H1 (cell line): ENCODE measurements at regions not wholly inside any gene's neighbourhood (a gene's known extent, or its start where the extent isn't known, plus 50 kb on each side); places are given as distances from the start of the nearest gene placed in this dataset.

Experiments used
- CTCF ChIA-PET: fragments of 300-600 bp; sonication (Branson Sonifier 250); formaldehyde crosslinking; loops from one replicate; lab custom pipeline; 2021; ENCODE audit not compliant: partially characterized antibody; lab: Charles Lee
- POLR2A ChIA-PET: fragments of 300-600 bp; sonication (Branson Sonifier 250); formaldehyde crosslinking; loops from one replicate; lab custom pipeline; 2021; ENCODE audit warnings: inconsistent platforms; ENCODE audit not compliant: partially characterized antibody; lab: Charles Lee
- DNase-seq, 2 experiments: peaks; one replicate each; pipeline versions ENCODE4 v3.0.0 to v3.0.0-alpha.2; 2010 to 2022; ENCODE audit warnings: low spot score in 2 of 2, low read depth in 1 of 2, mixed read lengths in 1 of 2
- FAIRE-seq: peaks from 2 replicates; lab custom pipeline; 2011; peaks lifted over from hg19 to GRCh38; lab: Jason Lieb, UNC
- H2AFZ ChIP-seq: 2 replicates; pipeline ENCODE4 v1.8.1; 2012; ENCODE audit warnings: low read length, inconsistent platforms
- H2AK5ac ChIP-seq: 2 replicates; pipeline ENCODE4 v1.6.1; 2013; ENCODE audit warnings: low read depth, low read length
- H2BK120ac ChIP-seq: replicated peaks from 2 replicates; pipeline ENCODE3; 2013; ENCODE audit warnings: low read depth, low read length, inconsistent platforms
- H2BK12ac ChIP-seq: 2 replicates; pipeline ENCODE4 v1.6.1; 2013; ENCODE audit warnings: low read depth, low read length
- H2BK15ac ChIP-seq: 2 replicates; pipeline ENCODE4 v1.6.1; 2013; ENCODE audit warnings: low read length
- H2BK20ac ChIP-seq: 2 replicates; pipeline ENCODE4 v1.6.1; 2013; ENCODE audit warnings: low read length
- H2BK5ac ChIP-seq: 2 replicates; pipeline ENCODE4 v1.6.1; 2013; ENCODE audit warnings: low read depth, low read length
- H3K14ac ChIP-seq: 2 replicates; pipeline ENCODE4 v1.6.1; 2013; ENCODE audit warnings: inconsistent platforms; ENCODE audit not compliant: insufficient read length
- H3K18ac ChIP-seq: 2 replicates; pipeline ENCODE4 v1.6.1; 2013; ENCODE audit warnings: low read length; ENCODE audit errors: extremely low read depth
- H3K23ac ChIP-seq: 2 replicates; pipeline ENCODE4 v1.6.1; 2013; ENCODE audit warnings: inconsistent platforms; ENCODE audit not compliant: insufficient read length
- H3K23me2 ChIP-seq: 2 replicates; pipeline ENCODE4 v1.6.1; 2013; ENCODE audit warnings: low read depth, low read length
- H3K27ac ChIP-seq: 2 replicates; pipeline ENCODE4 v1.6.1; 2011; ENCODE audit warnings: low read depth, low read length, inconsistent platforms
- H3K27me3 ChIP-seq, 4 experiments: replicated peaks in 1 of 4; 1 replicate in 1 of 4; 2 replicates in 3 of 4; pipeline versions ENCODE4 v1.6.1 to v1.8.1; 2011 to 2013; ENCODE audit warnings: low read length in 3 of 4, mild to moderate bottlenecking in 3 of 4, inconsistent platforms in 2 of 4, mixed read lengths in 2 of 4, moderate library complexity in 1 of 4; ENCODE audit not compliant: control insufficient read depth in 3 of 4, insufficient read depth in 3 of 4; ENCODE audit errors: extremely low read depth in 1 of 4
- H3K36me3 ChIP-seq, 4 experiments: 2 replicates each; pipeline versions ENCODE4 v1.6.1 to v1.8.1; 2011 to 2013; ENCODE audit warnings: mild to moderate bottlenecking in 4 of 4, low read length in 3 of 4, moderate library complexity in 2 of 4, control low read depth in 1 of 4, inconsistent platforms in 1 of 4; ENCODE audit not compliant: insufficient read depth in 4 of 4, control insufficient read depth in 2 of 4
- H3K4ac ChIP-seq: replicated peaks from 2 replicates; pipeline ENCODE3; 2013; ENCODE audit warnings: low read length, low read depth, mixed read lengths, inconsistent platforms; ENCODE audit not compliant: insufficient read length
- H3K4me1 ChIP-seq, 4 experiments: replicated peaks in 1 of 4; 1 replicate in 1 of 4; 2 replicates in 3 of 4; pipeline versions ENCODE4 v1.6.1 to v1.8.1; 2011 to 2013; ENCODE audit warnings: low read length in 3 of 4, inconsistent platforms in 2 of 4, mixed read lengths in 1 of 4; ENCODE audit not compliant: insufficient read depth in 4 of 4, control insufficient read depth in 3 of 4
- H3K4me2 ChIP-seq, 2 experiments: 2 replicates each; pipeline versions ENCODE4 v1.6.1 to v1.8.1; 2011 to 2013; ENCODE audit warnings: low read depth in 2 of 2, low read length in 2 of 2, control low read depth in 1 of 2, inconsistent platforms in 1 of 2, mild to moderate bottlenecking in 1 of 2; ENCODE audit not compliant: insufficient read depth in 1 of 2
- H3K4me3 ChIP-seq, 4 experiments: fragments of 200-600, 300-600 bp in 1 of 4; sonication (generic), shearing (Covaris generic), sonication (Bioruptor Twin) in 1 of 4; 2 replicates each; pipeline versions ENCODE4 v1.5.1 to v1.8.1; 2011 to 2016; ENCODE audit warnings: low read length in 4 of 4, low read depth in 3 of 4, control low read depth in 2 of 4, inconsistent platforms in 2 of 4, mild to moderate bottlenecking in 2 of 4, mixed read lengths in 1 of 4, moderate library complexity in 1 of 4; ENCODE audit not compliant: insufficient read depth in 2 of 4; ENCODE audit errors: extremely low read depth in 1 of 4
- H3K56ac ChIP-seq: replicated peaks from 2 replicates; pipeline ENCODE3; 2013; ENCODE audit warnings: low read depth, mild to moderate bottlenecking, mixed read lengths, low read length, inconsistent platforms; ENCODE audit not compliant: insufficient read length
- H3K79me1 ChIP-seq: 2 replicates; pipeline ENCODE4 v1.6.1; 2013; ENCODE audit warnings: low read depth, low read length, control low read depth
- H3K79me2 ChIP-seq, 2 experiments: 2 replicates each; pipeline versions ENCODE4 v1.6.1 to v1.8.1; 2012 to 2013; ENCODE audit warnings: low read length in 2 of 2, mild to moderate bottlenecking in 2 of 2, inconsistent platforms in 1 of 2; ENCODE audit not compliant: insufficient read depth in 2 of 2, control insufficient read depth in 1 of 2
- H3K9ac ChIP-seq, 4 experiments: replicated peaks in 1 of 4; 1 replicate in 1 of 4; 2 replicates in 3 of 4; pipeline versions ENCODE4 v1.6.1 to v1.8.1; 2011 to 2013; ENCODE audit warnings: low read depth in 3 of 4, low read length in 3 of 4, control low read depth in 2 of 4, mild to moderate bottlenecking in 2 of 4, moderate library complexity in 2 of 4, inconsistent platforms in 1 of 4; ENCODE audit errors: extremely low read depth in 1 of 4
- H3K9me3 ChIP-seq, 2 experiments: 2 replicates each; pipeline versions ENCODE4 v1.6.1 to v1.8.1; 2012 to 2013; ENCODE audit warnings: mild to moderate bottlenecking in 2 of 2, moderate library complexity in 2 of 2, control low read depth in 1 of 2, inconsistent platforms in 1 of 2, low read depth in 1 of 2, low read length in 1 of 2, mixed read lengths in 1 of 2; ENCODE audit not compliant: insufficient read depth in 2 of 2
- H4K20me1 ChIP-seq, 2 experiments: replicated peaks in 1 of 2; 2 replicates each; pipeline versions ENCODE3 to v1.8.1; 2011 to 2013; ENCODE audit warnings: inconsistent platforms in 2 of 2, low read length in 2 of 2, mild to moderate bottlenecking in 1 of 2; ENCODE audit not compliant: insufficient read depth in 2 of 2, control insufficient read depth in 1 of 2
- H4K5ac ChIP-seq: 2 replicates; pipeline ENCODE4 v1.6.1; 2013; ENCODE audit warnings: low read length, low read depth, mixed read lengths, inconsistent platforms; ENCODE audit not compliant: insufficient read length
- H4K8ac ChIP-seq: 2 replicates; pipeline ENCODE4 v1.8.0; 2013; ENCODE audit warnings: mild to moderate bottlenecking, moderate library complexity, low read length, inconsistent platforms; ENCODE audit not compliant: insufficient read depth; ENCODE audit errors: extremely low read depth
- H4K91ac ChIP-seq: replicated peaks from 2 replicates; pipeline ENCODE3; 2013; ENCODE audit warnings: low read length, mixed read lengths, inconsistent platforms; ENCODE audit not compliant: insufficient read length
- BRCA1 ChIP-seq: IDR thresholded peaks from 2 replicates; pipeline ENCODE4 v1.6.1; 2012; ENCODE audit warnings: low read depth, low read length, improper control_type of control experiment
- CBX8 ChIP-seq: fragments of 300-800, 300-1000 bp; sonication (generic); IDR thresholded peaks from 2 replicates; pipeline ENCODE4 v1.7.1; 2016; ENCODE audit warnings: low read depth, low read length, borderline replicate concordance
- CHD1 ChIP-seq: IDR thresholded peaks from 2 replicates; pipeline ENCODE4 v1.6.1; 2012; ENCODE audit warnings: low read depth, low read length, improper control_type of control experiment
- CHD2 ChIP-seq: IDR thresholded peaks from 2 replicates; pipeline ENCODE4 v1.6.1; 2012; ENCODE audit warnings: low read length, improper control_type of control experiment
- EP300 ChIP-seq, 2 experiments: IDR thresholded peaks; 1 replicate in 1 of 2; 2 replicates in 1 of 2; pipeline ENCODE4 v1.6.1; 2011 to 2012; ENCODE audit warnings: low read depth in 2 of 2, low read length in 2 of 2, mild to moderate bottlenecking in 2 of 2, borderline replicate concordance in 1 of 2, inconsistent platforms in 1 of 2, moderate library complexity in 1 of 2
- HDAC2 ChIP-seq, 2 experiments: fragments of 300-600 bp in 1 of 2; sonication (generic) in 1 of 2; IDR thresholded peaks; 2 replicates each; pipeline ENCODE4 v1.6.1; 2011 to 2012; ENCODE audit warnings: low read depth in 2 of 2, low read length in 2 of 2, mild to moderate bottlenecking in 2 of 2, moderate library complexity in 2 of 2, borderline replicate concordance in 1 of 2, inconsistent platforms in 1 of 2
- HDAC6 ChIP-seq: IDR thresholded peaks from one replicate; pipeline ENCODE4 v1.7.1; 2012; ENCODE audit warnings: low read depth, mild to moderate bottlenecking, inconsistent platforms, low read length, moderate library complexity
- POLR2AphosphoS5 ChIP-seq: IDR thresholded peaks from 2 replicates; pipeline ENCODE4 v1.6.1; 2011; ENCODE audit warnings: low read depth, low read length
- POU5F1 ChIP-seq: IDR thresholded peaks from 2 replicates; pipeline ENCODE4 v1.6.1; 2011; ENCODE audit warnings: low read depth, mild to moderate bottlenecking, low read length, moderate library complexity
- RBBP5 ChIP-seq: IDR thresholded peaks from 2 replicates; pipeline ENCODE4 v1.7.1; 2012; ENCODE audit warnings: low read depth, mild to moderate bottlenecking, inconsistent platforms, low read length, moderate library complexity, borderline replicate concordance
- SRF ChIP-seq: IDR thresholded peaks from 2 replicates; pipeline ENCODE4 v1.6.1; 2011; ENCODE audit warnings: mild to moderate bottlenecking, low read depth, low read length, moderate library complexity
- TAF1 ChIP-seq: IDR thresholded peaks from 2 replicates; pipeline ENCODE4 v1.6.1; 2011; ENCODE audit warnings: mild to moderate bottlenecking, low read depth, low read length
- TEAD4 ChIP-seq: IDR thresholded peaks from 2 replicates; pipeline ENCODE4 v1.6.1; 2012; ENCODE audit warnings: low read depth, low read length, inconsistent platforms, mixed read lengths
- WGBS, 2 experiments: shearing (Covaris generic) in 1 of 2; methylation state at CpG; one replicate each; pipeline versions ENCODE4 v1.1.6 to v1.1.7; 2013 to 2015; ENCODE audit warnings: low lambda C conversion rate in 2 of 2, mixed read lengths in 2 of 2, inconsistent platforms in 1 of 2, low coverage in 1 of 2, missing lambda C conversion rate in 1 of 2; ENCODE audit not compliant: insufficient replicate concordance in 2 of 2, insufficient coverage in 1 of 2, insufficient read length in 1 of 2; ENCODE audit errors: extremely low coverage in 1 of 2, missing lambda C conversion rate in 1 of 2; 5-methylcytosine and 5-hydroxymethylcytosine counted together

DNA sequence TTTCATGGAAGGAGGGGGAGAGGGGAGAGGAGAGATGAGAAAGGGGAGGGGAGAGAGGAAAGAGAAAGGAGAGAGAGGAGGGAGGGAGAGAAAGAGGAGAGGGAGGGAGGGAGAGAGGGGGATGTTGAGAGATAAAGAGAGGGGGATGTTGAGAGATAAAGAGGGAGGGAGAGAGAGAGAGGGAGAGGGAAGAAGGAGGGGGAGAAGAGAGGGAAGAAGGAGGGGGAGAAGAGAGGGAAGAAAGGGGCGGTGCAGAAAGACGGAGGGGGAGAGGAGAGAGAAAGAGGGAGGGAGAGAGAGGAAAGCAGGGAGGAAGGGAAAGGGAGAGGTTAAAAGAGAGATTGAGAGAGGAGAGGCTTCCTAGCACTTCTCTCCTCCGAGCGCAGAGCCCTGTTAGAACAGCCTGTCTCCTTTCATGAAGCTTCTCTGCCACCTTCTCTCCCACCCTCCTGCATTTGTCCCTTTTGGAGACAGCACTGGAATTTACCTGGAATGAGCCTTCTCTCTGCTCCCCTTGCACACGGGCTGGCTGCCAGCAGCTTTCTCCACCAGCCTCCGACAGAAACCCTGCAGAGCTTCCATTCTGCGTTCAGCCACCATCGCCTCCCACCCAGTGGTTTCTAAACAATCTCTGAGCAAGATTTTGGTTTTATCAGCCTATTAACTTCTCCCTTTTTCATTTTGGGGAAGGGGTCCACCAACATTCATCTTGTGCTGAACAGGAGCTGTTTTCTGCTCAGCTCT, 74.0 kb upstream of the CARD11 start:
- H3K4ac ChIP-seq = no peak overlapping the region
- H3K4me3 ChIP-seq = no peak overlapping the region
- H2BK12ac ChIP-seq = no peak overlapping the region
- no peaks in the 10 kb centered on the region for H3K36me3 ChIP-seq
- H3K79me1 ChIP-seq = no peaks in the 10 kb centered on the region
- no peaks in the 10 kb centered on the region for H3K27me3 ChIP-seq
- H3K27ac ChIP-seq = no peak overlapping the region
- 59% methylated on average over 8 of the region's 8 CpGs; no CpG with 5 or more reads in 1 of the 2 experiments for WGBS, 2 experiments
- peaks cover 21 to 24% of the 10 kb centered on the region in 2 experiments for H3K9me3 ChIP-seq
- DNase-seq = no peak
- H2BK120ac ChIP-seq = no peak overlapping the region
- no peak for FAIRE-seq
- H2BK15ac ChIP-seq = no peak overlapping the region
- H2BK5ac ChIP-seq = no peak overlapping the region
- H3K9ac ChIP-seq = no peak overlapping the region
- CTCF ChIA-PET = interaction anchor here (0.5 to 1.3 kb wide), 7 partner anchors 16 to 836 kb away, joined by 3 read pairs; no protein-coding TSS in a partner anchor
- peak overlapping the region; percentile 97 for H2AFZ ChIP-seq
- no peak overlapping the region for H4K91ac ChIP-seq
- H3K4me1 ChIP-seq = peaks cover 2 to 8% (median 3%) of the 10 kb centered on the region in 4 experiments; a peak in 4 of 7 replicates
- no peak overlapping the region for H3K56ac ChIP-seq
- H3K79me2 ChIP-seq = no peaks in the 10 kb centered on the region
- H3K23ac ChIP-seq = no peak overlapping the region
- H4K20me1 ChIP-seq = no peaks in the 10 kb centered on the region
- no peaks in the 10 kb centered on the region; the same call in 1 of the 2 replicates for H3K23me2 ChIP-seq
- H4K8ac ChIP-seq = no peak overlapping the region
- no peak overlapping the region for H3K14ac ChIP-seq
- no peak overlapping the region for H4K5ac ChIP-seq
- H3K4me2 ChIP-seq = peak overlapping the region in 1 of 2 experiments; percentile 37; a peak in 1 of 4 replicates
- H2AK5ac ChIP-seq = no peak overlapping the region
- H2BK20ac ChIP-seq = no peak overlapping the region; the same call in 1 of the 2 replicates
- POLR2A ChIA-PET = interaction anchor here (0.7 kb wide), 1 partner anchor 13 kb away, joined by 3 read pairs; no protein-coding TSS in a partner anchor
- H3K18ac ChIP-seq = no peak overlapping the region
- TF ChIP-seq CHD1 (no peak), EP300 (IDR thresholded peaks at IDR 0.05; ENCODE audit: borderline replicate concordance in 1 of 2, low read depth in 2 of 2, low read length in 2 of 2) (no peak), POU5F1 (no peak), BRCA1 (no peak), TEAD4 (no peak), HDAC6 (no peak), SRF (no peak), POLR2AphosphoS5 (no peak), CBX8 (no peak), HDAC2 (IDR thresholded peaks at IDR 0.05; ENCODE audit: borderline replicate concordance in 1 of 2, low read depth in 2 of 2, low read length in 2 of 2) (no peak), RBBP5 (no peak), CHD2 (no peak), TAF1 (no peak)
